IPS DF 4.7 (cell line): ENCODE measurements at regions not wholly inside any gene's neighbourhood (a gene's known extent, or its start where the extent isn't known, plus 50 kb on each side); places are given as distances from the start of the nearest gene placed in this dataset.
"Not testable (repeated sequence)": the region's sequence is repeated elsewhere in the genome, so short reads cannot be mapped to it uniquely, and the experiment has no call there.

Source experiments
- DNase-seq: peaks from one replicate; pipeline ENCODE4 v3.0.0-alpha.2; 2013; ENCODE audit warnings: low spot score; ENCODE audit errors: extremely low read depth

DNA sequence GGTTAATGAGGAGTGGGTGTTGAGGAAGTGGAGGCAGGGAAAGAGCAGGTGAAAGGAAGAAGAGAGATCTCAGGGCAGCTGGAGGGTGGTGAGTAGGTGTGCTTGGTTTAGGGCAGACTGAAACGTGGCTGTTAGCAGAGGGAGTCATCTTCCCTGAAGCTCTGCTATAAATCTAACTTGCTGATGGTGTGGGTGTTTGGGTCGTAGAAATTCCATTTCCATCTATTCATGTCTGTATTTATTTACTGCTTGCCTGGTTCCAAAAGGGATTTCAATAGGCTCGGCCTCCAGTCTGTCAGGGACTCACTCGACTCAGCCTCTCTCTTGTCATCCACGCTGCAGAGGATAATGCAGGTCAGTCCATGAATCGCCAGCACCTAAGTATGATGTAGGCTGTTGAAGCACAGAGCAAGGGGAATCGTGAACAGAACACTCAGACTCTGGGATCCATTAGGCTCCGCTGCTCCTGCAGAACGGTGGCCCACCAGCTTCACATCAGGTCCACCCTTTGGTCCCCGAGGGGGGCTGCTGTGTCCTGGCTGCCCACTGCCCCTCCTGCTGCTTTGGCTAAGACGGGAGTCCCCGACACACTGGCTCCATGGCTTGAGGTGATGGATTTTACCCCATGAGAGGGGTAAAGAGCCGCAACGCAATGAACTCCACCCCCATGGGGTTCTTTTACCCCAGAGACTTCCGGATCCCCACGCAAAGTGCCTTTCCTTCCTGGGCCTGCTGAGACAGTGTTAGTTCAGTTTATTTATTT lies 156.2 kb downstream of the RHOU start:
- no peak for DNase-seq

GRCh38 chr1:228892200-228892599 lies 156.9 kb downstream of the RHOU start:
- not testable (repeated sequence) for DNase-seq

- no peak for DNase-seq
Observed at GRCh38 chr1:228894442-228894989, 159.2 kb downstream of the RHOU start.

DNA sequence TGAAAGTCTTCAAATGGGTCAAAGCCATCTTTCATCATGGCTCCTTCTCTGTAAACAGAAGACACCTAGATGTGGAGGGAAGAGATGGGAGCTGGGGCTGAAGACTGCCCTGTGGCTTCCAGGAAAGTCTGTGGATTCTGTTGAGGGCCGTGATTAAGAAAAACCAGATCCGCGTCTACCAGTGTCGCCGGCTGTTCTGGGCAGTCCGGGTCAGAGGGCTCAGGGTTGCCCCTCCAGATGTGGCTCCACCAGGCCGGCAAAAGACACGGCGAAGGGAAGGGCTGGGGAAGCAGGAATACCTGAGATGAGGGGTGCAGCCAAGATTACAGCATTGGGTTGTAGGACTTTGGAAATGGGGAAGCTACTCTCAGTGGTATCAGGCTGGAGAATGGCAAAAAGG lies 162.6 kb downstream of the RHOU start:
- no peak for DNase-seq

DNA sequence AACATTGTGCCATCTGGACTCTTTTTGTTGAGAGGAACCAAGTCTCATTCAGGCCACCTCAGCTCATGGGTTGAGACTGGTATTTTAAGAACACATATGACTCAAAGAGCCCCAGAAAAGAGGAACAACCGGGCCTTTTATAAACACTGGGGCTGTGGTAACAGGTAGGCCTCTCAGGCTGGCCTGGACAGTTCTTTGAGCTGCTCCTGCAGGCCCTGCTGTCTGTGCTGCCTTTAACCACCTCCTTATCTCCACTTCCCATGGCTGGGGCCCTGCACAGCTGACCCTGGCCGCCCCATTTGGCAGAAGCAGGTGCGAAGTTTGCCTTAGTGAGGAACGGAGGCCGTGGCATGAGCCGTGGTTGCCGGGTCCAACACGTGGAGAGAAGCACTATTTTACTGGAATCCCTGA lies 163.3 kb downstream of the RHOU start:
- DNase-seq: no peak

GRCh38 chr1:228899421-228899956 lies 164.2 kb downstream of the RHOU start:
- no peak for DNase-seq

DNA sequence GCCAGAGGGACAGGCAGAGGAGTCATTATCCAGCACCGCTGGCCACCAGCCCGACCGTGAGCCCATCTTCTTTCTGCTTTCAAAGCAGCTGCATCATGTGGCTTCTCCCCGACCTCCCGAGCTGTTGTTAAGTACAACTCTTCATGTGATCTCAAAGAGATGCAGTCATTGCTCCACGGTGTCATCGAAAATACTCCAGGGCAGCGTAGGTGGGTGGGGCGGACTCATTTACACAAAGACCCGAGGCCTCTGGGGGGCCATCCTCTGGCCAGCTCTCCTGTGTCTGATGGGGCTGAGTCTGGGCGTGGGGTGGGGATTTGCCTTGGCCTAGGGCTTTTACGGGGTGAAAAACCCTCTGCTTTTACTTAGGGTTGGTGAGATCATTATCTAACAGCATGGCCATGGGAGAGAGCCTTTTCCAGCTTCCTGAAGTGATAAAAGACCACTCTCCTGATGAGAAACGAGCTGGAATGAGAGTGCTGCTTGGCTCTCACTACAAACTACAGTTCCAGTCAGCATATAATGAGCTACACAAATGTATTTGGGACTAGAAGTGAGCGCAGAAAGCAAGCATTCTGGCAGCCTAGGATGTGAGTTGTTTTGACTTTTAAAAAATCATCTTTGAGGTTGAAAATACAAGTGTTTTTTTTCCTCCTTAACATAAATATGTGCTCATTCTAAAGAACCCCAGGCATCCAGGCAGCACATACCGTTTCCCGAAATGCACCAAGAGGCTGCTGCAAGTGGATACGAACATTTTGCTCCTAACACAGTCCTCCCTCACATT lies 165.0 kb downstream of the RHOU start:
- no peak for DNase-seq

GRCh38 chr1:228900886-228901392 lies 165.7 kb downstream of the RHOU start:
- DNase-seq: no peak

DNA sequence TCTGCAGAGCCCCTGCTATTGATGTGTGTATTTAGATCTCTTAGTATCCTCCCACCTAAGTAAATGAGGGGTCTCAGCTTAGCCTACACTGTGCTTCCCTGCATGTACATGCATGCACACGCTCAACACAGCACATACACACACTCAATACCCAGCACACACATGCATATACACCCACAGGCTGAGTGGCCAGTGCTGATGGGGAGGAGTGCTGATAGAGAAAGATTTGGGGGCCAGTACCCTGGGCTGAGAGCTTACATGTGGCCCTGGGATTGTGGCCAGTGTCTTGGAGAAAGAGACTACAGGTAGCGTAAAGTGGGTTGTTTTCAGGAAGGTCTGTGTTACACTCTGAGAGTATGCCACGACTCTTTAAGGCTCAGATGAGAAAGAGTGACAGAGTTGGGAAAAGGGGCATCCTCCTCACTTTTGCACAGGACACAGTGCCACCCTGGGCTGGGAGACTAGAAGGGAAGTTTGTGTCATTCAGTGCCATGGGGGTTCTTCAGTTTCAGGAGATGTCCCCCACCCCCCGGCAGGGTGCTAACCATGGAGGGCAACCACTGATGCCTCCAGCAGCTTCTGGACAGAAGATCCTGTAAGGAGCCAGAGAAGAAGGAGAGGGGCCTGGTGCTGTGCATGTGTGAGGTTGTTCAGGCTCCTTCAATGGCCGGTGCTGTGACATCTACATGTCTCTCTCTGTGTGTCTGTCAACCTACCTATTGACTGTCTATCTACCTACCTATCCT lies 166.8 kb downstream of the RHOU start:
- DNase-seq: no peak

GRCh38 chr1:228902781-228903433 lies 167.6 kb downstream of the RHOU start:
- no peak for DNase-seq

DNA sequence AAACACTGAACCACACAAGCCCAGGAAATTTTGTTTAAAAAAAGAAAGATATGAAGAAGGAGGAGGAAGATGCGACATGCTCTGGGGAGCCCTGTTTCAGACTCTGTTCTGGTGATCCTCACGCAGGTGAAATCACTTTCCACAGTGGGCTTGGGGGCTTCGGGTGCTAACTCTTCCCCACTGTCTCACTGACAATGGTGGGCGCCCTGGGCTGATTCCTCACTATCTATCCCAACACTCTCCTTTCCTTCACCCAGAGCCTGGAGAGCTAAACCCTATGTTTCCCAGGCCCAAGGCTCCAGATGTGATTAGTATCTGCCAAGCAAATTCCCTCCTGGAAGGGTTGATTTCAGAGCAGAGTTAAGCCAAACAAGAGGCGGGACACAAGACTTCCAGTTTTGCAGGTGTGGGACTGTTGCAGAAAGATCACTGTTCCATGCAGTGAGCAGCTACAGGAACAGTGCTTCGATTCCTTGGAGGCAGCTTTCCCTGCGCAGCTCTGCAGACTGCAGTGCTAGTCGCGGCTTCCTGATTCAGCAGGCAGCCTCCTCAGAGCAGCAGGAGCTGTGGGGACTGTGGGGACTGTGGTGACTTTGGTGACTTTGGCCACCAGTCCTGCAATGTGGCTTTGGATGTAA lies 168.3 kb downstream of the RHOU start:
- no peak for DNase-seq

DNA sequence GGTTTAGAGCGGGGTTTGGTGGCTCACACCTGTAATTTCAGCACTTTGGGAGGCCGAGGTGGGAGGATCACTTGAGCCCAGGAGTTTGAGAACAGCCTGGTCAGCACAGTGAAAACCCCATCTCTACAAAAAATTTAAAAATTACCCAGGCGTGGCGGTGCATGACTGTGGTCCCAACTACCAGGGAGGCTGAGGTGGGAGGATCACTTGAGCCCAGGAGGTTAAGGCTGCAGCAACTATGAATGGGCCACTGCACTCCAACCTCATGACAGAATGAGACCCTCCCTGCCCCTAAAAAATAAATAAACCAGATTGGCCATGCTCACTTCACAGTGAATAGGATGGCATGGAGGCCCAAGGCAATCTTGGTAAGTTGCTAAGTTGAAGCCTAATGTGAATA lies 168.9 kb downstream of the RHOU start:
- no peak for DNase-seq

GRCh38 chr1:228905701-228906101 lies 170.4 kb downstream of the RHOU start:
- no peak for DNase-seq

- DNase-seq: no peak
Observed at GRCh38 chr1:228906223-228906860, 171.1 kb downstream of the RHOU start.

DNA sequence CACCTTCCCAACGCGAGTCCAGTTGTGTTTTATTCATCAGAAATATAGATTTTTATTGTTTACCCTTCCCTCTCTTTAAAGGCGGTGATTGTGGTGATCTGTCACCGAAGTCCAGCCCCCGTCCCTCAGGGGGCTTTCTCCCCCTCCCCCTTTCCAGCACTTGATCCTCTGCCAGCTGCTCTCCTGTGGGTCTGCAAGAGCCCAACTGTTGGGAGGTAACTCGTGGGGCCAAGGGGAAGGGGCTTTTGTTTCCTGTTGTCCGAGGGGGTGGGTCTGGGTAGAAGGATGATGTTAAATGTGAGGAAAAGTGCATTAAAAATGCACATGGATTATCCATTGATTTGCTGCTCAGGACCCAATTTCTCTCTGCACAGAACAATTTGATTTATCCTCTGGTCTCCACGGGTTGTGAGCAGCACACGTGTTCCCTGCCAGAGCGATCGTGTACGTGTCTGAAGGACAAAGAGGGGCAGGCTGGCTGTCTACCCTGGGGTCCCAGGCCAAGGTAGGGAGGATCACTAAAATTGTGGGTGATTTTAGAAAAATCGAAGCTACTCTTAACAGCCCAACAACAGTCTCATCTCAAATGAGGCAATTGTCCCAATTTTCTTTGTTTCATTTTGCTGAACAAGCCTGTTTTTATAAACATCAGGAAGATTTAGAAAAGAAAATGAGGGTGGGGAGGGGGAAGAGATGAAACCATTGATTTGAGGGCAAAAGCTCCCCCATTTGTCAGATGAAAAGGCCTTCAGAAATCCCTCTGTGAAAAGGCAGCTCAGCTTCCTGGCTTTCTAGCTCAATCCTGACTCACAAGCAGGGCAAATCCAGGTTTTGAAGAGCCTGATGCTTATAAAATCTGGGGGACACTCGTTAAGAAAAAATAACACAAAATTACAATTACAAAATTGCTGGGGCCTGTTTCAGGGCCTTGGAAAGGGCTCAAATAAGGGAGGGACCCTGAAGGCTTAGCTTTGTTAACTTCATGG lies 176.2 kb downstream of the RHOU start:
- DNase-seq: no peak

DNA sequence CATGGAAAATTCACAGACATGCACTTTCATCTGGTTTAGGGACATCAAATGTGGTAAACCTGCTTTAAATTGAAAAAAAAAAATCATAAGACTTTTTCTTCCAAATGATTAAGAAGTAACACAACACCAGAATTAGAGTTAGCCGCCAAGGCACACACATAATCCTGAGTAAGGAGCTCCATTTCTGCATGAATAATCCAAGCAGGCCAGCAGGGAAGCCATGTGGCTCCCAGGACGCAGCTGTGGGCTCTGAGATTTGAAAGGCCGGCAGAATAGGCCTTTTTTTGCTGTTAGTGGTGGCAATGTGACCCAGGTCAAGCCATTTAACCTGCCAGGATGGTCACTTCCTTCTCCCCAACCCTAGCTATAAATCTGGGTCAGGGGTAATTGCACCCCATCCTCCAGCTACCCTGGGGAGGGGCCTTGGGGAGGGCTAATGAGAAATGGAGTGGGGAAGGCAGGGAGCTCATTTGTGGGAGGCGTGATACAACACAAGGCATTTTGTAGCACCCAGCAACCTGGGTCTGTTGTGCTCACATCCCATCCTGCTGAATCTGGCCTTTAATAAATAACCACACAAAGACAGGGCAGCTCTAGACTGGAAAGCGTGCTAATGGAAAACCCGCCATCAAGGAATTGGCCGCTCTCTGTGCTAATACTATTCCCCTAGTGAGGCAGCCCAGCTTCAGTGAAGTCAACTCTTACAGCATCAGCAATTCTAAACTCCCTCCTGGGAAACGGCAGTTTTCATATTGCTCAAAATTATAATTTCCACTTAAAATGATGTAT lies 178.5 kb downstream of the RHOU start:
- DNase-seq: no peak

DNA sequence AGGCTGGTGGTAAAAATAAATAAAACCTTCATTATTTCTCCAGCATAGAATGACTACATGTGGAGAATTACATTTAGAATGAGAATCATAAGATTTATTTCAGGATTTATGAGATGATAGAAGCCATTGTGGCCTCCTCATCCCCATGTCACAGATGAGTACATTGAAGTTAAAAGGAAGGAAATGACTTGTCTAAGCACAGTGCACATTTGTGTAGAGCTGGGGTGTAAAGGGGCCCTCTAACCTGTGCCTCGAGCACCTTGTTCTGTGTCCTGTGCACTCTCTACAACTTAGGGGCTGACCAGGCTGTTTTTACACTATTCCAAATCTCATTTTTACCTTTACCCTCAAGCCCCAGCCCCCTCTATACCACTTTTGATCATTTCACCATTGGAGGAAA lies 179.4 kb downstream of the RHOU start:
- DNase-seq: no peak

DNA sequence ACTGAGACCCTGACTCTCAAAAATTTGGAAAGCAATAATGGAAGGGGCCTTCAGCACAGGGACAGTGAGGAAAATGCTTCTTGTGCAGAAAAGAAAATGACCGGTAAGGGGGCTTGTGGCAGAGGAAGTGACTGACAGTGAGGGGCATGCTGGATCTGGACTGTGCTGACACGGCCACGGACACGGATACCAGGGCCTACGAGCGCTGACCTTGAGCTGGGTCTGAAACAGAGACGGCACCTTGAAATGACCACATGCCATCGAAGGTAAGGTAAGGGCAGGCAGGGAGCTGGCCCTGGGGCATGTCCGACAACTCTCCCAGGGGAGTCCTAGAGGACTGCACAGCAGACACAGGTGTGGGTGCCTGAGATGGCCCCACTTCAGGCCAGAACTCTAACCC lies 182.1 kb downstream of the RHOU start:
- DNase-seq: no peak
